Astrocyte (in vitro differentiated cells and primary cell): ENCODE measurements at regions not wholly inside any gene's neighbourhood (a gene's known extent, or its start where the extent isn't known, plus 50 kb on each side); places are given as distances from the start of the nearest gene placed in this dataset.

ENCODE experiments used
- DNase-seq: peaks from one replicate; pipeline ENCODE4 v3.0.0-alpha.2; 2010; ENCODE audit warnings: low read depth
- FAIRE-seq: peaks from 2 replicates; lab custom pipeline; 2011; peaks lifted over from hg19 to GRCh38; lab: Jason Lieb, UNC
- H2AFZ ChIP-seq: 2 replicates; pipeline ENCODE4 v1.6.0; 2012; ENCODE audit warnings: low read depth, low read length, inconsistent platforms
- H3K27ac ChIP-seq: 2 replicates; pipeline ENCODE4 v1.5.1; 2011; ENCODE audit warnings: low read depth, low read length, inconsistent platforms
- H3K27me3 ChIP-seq: 2 replicates; pipeline ENCODE4 v1.6.0; 2011; ENCODE audit warnings: low read length, inconsistent platforms; ENCODE audit not compliant: insufficient read depth
- H3K36me3 ChIP-seq: 2 replicates; pipeline ENCODE4 v1.5.1; 2011; ENCODE audit warnings: low read length, inconsistent platforms; ENCODE audit not compliant: insufficient read depth
- H3K4me1 ChIP-seq: 2 replicates; pipeline ENCODE4 v1.5.1; 2011; ENCODE audit warnings: low read length, inconsistent platforms; ENCODE audit not compliant: insufficient read depth
- H3K4me2 ChIP-seq: 2 replicates; pipeline ENCODE4 v1.6.0; 2012; ENCODE audit warnings: low read length, inconsistent platforms
- H3K4me3 ChIP-seq: 2 replicates; pipeline ENCODE4 v1.5.1; 2011; ENCODE audit warnings: low read depth, mild to moderate bottlenecking, low read length, inconsistent platforms; ENCODE audit not compliant: insufficient read depth
- H3K79me2 ChIP-seq: 2 replicates; pipeline ENCODE4 v1.6.0; 2012; ENCODE audit warnings: mild to moderate bottlenecking, low read length, inconsistent platforms; ENCODE audit not compliant: insufficient read depth
- H3K9ac ChIP-seq: 2 replicates; pipeline ENCODE4 v1.6.0; 2012; ENCODE audit warnings: mild to moderate bottlenecking, low read length, inconsistent platforms
- H3K9me3 ChIP-seq: 2 replicates; pipeline ENCODE4 v1.5.1; 2012; ENCODE audit warnings: low read depth, mild to moderate bottlenecking, low read length, inconsistent platforms; ENCODE audit not compliant: insufficient read depth
- H4K20me1 ChIP-seq: 2 replicates; pipeline ENCODE4 v1.6.0; 2012; ENCODE audit warnings: low read length, inconsistent platforms; ENCODE audit not compliant: insufficient read depth
- H3K27ac Mint-ChIP-seq: one replicate; pipeline ENCODE4 v1.8.0; 2021; ENCODE audit warnings: mild to moderate bottlenecking, mixed read lengths; ENCODE audit not compliant: unreplicated experiment
- H3K27me3 Mint-ChIP-seq: one replicate; pipeline ENCODE4 v1.8.0; 2021; ENCODE audit warnings: low read depth, mixed read lengths; ENCODE audit not compliant: unreplicated experiment
- H3K36me3 Mint-ChIP-seq: one replicate; pipeline ENCODE4 v1.8.0; 2021; ENCODE audit warnings: low read depth, mixed read lengths; ENCODE audit not compliant: unreplicated experiment
- H3K4me1 Mint-ChIP-seq: one replicate; pipeline ENCODE4 v1.8.0; 2021; ENCODE audit warnings: low read depth, mixed read lengths; ENCODE audit not compliant: unreplicated experiment
- H3K4me3 Mint-ChIP-seq: one replicate; pipeline ENCODE4 v1.8.0; 2021; ENCODE audit warnings: mild to moderate bottlenecking, moderate library complexity, mixed read lengths; ENCODE audit not compliant: unreplicated experiment
- H3K9me3 Mint-ChIP-seq: one replicate; pipeline ENCODE4 v1.8.0; 2021; ENCODE audit warnings: mild to moderate bottlenecking, mixed read lengths; ENCODE audit not compliant: unreplicated experiment
- CTCF ChIP-seq: IDR thresholded peaks from 2 replicates; pipeline ENCODE4 v1.5.1; 2011; ENCODE audit warnings: low read depth, mild to moderate bottlenecking, inconsistent platforms, low read length, moderate library complexity; ENCODE audit not compliant: insufficient read depth
- EZH2 ChIP-seq: IDR thresholded peaks from 2 replicates; pipeline ENCODE4 v1.6.1; 2012; ENCODE audit warnings: mild to moderate bottlenecking, low read length, inconsistent platforms; ENCODE audit not compliant: insufficient read depth

DNA sequence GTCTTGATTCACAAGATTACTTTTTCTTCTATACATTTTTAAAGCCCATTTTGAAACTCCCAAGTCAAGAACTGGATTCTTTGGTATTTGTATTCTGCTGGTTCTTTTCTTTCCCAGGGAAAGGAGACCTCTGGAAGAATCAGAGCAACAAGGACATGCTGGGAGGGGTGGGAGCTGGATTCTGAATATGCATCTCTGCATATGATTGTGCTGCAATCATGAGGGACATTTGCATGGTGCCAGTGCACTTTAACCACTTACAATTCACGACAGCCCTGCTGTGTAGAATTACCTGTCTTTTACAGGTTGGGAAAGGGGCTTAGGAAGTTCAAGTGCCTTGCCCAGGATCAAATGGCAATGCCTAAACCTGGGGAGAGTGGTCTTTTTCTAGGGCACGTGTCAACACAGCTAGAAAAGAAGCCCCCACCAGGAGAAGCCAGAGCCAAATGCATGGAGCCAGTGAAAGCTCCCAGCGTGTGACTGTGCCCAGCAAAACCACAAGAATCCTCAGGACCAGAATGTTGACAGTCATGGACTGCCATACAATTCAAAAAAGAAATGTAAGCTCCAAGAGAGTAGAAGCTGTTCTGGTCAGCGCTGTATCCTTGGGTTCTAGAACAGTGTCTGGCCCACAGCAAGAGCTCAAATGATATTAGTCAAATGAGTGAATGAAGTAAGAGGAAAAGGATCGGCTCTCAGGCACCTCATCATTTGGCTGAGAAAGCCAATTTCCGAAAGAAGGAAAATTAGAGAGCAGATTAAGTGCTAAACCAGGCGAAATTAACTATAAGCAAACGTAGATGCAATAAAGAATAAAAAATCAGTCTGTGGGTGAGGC, 84.5 kb upstream of the MEF2A start:
- H3K27ac ChIP-seq: no peak overlapping the region
- H3K27me3 ChIP-seq: no peaks in the 10 kb centered on the region
- H2AFZ ChIP-seq: no peak overlapping the region
- H3K4me3 ChIP-seq: no peak overlapping the region
- DNase-seq: no peak
- H3K9ac ChIP-seq: no peak overlapping the region
- Mint-ChIP-seq H3K27me3 (peaks cover 7% of the 10 kb centered on the region), H3K4me1 (no peaks in the 10 kb centered on the region), H3K27ac (peak overlapping the region; percentile 71), H3K36me3 (peaks cover 4% of the 10 kb centered on the region), H3K4me3 (no peak overlapping the region), H3K9me3 (no peaks in the 10 kb centered on the region)
- H4K20me1 ChIP-seq: no peaks in the 10 kb centered on the region
- no peaks in the 10 kb centered on the region for H3K9me3 ChIP-seq
- no peak for FAIRE-seq
- H3K4me1 ChIP-seq: peaks cover 23% of the 10 kb centered on the region
- no peaks in the 10 kb centered on the region for H3K36me3 ChIP-seq
- no peaks in the 10 kb centered on the region for H3K79me2 ChIP-seq
- TF ChIP-seq EZH2: no peak
- no peak for TF ChIP-seq CTCF
- no peak overlapping the region for H3K4me2 ChIP-seq

- H3K27ac Mint-ChIP-seq: no peak overlapping the region
- Histone ChIP-seq H2AFZ (no peak overlapping the region), H3K9me3 (no peaks in the 10 kb centered on the region), H3K4me1 (peaks cover 19% of the 10 kb centered on the region), H3K27ac (no peak overlapping the region), H3K4me2 (no peak overlapping the region), H4K20me1 (no peaks in the 10 kb centered on the region), H3K9ac (no peak overlapping the region), H3K36me3 (no peaks in the 10 kb centered on the region), H3K4me3 (no peak overlapping the region), H3K27me3 (no peaks in the 10 kb centered on the region), H3K79me2 (no peaks in the 10 kb centered on the region)
- FAIRE-seq: no peak
- no peaks in the 10 kb centered on the region for H3K9me3 Mint-ChIP-seq
- peaks cover 7% of the 10 kb centered on the region for H3K27me3 Mint-ChIP-seq
- peaks cover 4% of the 10 kb centered on the region for H3K36me3 Mint-ChIP-seq
- no peak overlapping the region for H3K4me3 Mint-ChIP-seq
- H3K4me1 Mint-ChIP-seq: peaks cover 2% of the 10 kb centered on the region
- no peak for DNase-seq
- TF ChIP-seq CTCF (peak; percentile 3), EZH2 (no peak)
These were observed 83.9 kb upstream of the MEF2A start for GRCh38 chr15:99481951-99482230.

- H3K36me3 ChIP-seq: no peaks in the 10 kb centered on the region
- Mint-ChIP-seq H3K4me1 (peaks cover 9% of the 10 kb centered on the region), H3K27me3 (peaks cover 7% of the 10 kb centered on the region), H3K9me3 (no peaks in the 10 kb centered on the region), H3K4me3 (no peak overlapping the region), H3K36me3 (peaks cover 4% of the 10 kb centered on the region), H3K27ac (no peak overlapping the region)
- H3K9me3 ChIP-seq: no peaks in the 10 kb centered on the region
- no peaks in the 10 kb centered on the region for H3K79me2 ChIP-seq
- H3K9ac ChIP-seq: no peak overlapping the region
- TF ChIP-seq EZH2 (no peak), CTCF (no peak)
- H3K27me3 ChIP-seq: no peaks in the 10 kb centered on the region
- no peak overlapping the region for H3K27ac ChIP-seq
- no peak for DNase-seq
- H2AFZ ChIP-seq: no peak overlapping the region
- H3K4me1 ChIP-seq: peaks cover 15% of the 10 kb centered on the region
- no peak overlapping the region for H3K4me3 ChIP-seq
- no peak for FAIRE-seq
- no peak overlapping the region for H3K4me2 ChIP-seq
- no peaks in the 10 kb centered on the region for H4K20me1 ChIP-seq
These were observed 82.8 kb upstream of the MEF2A start for GRCh38 chr15:99482993-99483392.
